Pancreas (tissue), 10 donors: ENCODE measurements at regions not wholly inside any gene's neighbourhood (a gene's known extent, or its start where the extent isn't known, plus 50 kb on each side); places are given as distances from the start of the nearest gene placed in this dataset.

Experiments used
- ATAC-seq, 4 donors: fragments of 200-7000 bp; cut with Tn5 transposase; one replicate each; pipeline versions ENCODE4 v1.8.0 to v1.9.1; 2020; ENCODE audit warnings: mild to moderate bottlenecking in 4 of 4, moderate library complexity in 4 of 4
- DNase-seq, 6 donors: peaks; one replicate each; pipeline ENCODE4 v3.0.0-alpha.2; 2020
- FAIRE-seq: peaks from 2 replicates; lab custom pipeline; 2012; peaks lifted over from hg19 to GRCh38; lab: Jason Lieb, UNC
- H3K27ac ChIP-seq, 4 donors: fragments of 200-600 bp; sonication (generic); 1 replicate in 3 of 4; 2 replicates in 1 of 4; pipeline versions ENCODE4 v1.5.0 to v1.8.0; 2020
- H3K27me3 ChIP-seq, 4 donors: fragments of 200-600 bp; one replicate each; pipeline ENCODE4 v1.8.0; 2021
- H3K36me3 ChIP-seq, 3 donors: fragments of 200-600 bp; sonication (generic) in 1 of 3; one replicate each; pipeline versions ENCODE4 v1.5.0 to v1.8.0; 2020 to 2021
- H3K4me1 ChIP-seq, 3 donors: fragments of 200-600 bp; one replicate each; pipeline ENCODE4 v1.8.0; 2021
- H3K4me3 ChIP-seq, 4 donors: fragments of 200-600 bp; sonication (generic) in 2 of 4; one replicate each; pipeline versions ENCODE4 v1.5.0 to v1.8.0; 2020 to 2021
- H3K9me3 ChIP-seq, 4 donors: fragments of 200-600 bp; one replicate each; pipeline ENCODE4 v1.8.0; 2021
- WGBS, 2 donors: extraction: QIAGEN DNeasy Blood & Tissue Kit; methylation state at CpG; one replicate each; pipeline ENCODE4 v1.1.7; 2013; 5-methylcytosine and 5-hydroxymethylcytosine counted together
- intact Hi-C, 3 donors: fragments of 100-400 bp; cut with DNase I; formaldehyde crosslinking; loops; one replicate each; pipeline versions ENCODE4 v1.11.1 to v1.14.2; 2022
- TF ChIP-seq, protein P1 (sequence below), 4 donors: fragments of 200-600 bp; sonication (generic) in 3 of 4; IDR thresholded peaks; one replicate each; pipeline versions ENCODE4 v1.5.0 to v1.8.0; 2021; ENCODE audit warnings: antibody characterized with exemption in 4 of 4
- donor health status: healthy with polysubstance abuse.
- donor health status: DM: no; HTN: no; CAD: no; lungs with moderate emphysema.
- donor health status: DM: no; HTN: no; CAD: no.
- donor health status: control.
- donor health status: control.
- donor health status: Bipolar disorder and iron deficiency.
- donor health status: DM: yes; HTN: yes; CAD: no.
- donor health status: DM: no; HTN: no; CAD: no.
- donor health status: DM: no; HTN: no; CAD: no.
- donor health status: DM: yes; HTN: yes; CAD: no.

DNA sequence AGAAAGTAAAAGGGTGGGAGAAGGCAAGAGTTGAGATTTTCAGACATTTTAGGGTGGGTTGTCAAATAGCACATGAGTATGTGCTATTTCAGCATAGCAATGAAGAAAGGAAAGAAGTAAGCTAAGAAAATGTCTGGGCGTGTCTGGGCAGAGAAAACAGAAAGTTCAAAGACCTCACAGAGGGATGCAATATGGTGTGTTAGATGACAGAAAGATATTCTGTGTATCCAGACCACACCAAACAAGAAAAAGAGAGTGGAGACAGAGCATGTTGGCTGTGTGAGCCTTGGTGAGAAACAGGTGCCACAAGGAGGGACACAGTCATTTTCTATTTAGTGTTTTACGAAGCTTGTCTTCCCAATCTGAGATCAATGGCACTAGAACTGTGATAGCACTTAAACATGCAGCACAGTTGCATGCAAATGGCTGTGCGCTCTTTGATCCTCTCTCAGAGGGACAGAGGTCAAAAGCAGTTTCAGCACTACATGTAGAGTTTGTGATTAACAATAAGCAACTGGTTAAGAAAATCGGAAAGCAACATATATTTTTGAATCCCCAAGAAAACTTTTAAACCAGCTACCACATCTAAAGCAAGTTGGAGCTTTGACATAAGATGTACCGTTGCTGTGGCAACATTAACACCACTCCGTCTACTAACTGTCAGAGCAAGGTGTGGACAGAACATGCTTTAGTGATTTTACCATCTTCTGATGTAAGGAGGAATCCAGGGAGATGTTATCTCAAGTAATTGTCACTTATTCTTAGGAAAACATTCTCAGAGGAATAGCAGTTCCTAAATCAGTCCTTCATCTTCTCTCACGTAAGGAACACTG lies 515.5 kb upstream of the NOX3 start:
- Histone ChIP-seq H3K36me3 (no peaks in the 10 kb centered on the region), H3K27me3 (no peaks in the 10 kb centered on the region), H3K9me3 (no peaks in the 10 kb centered on the region), H3K4me1 (no peaks in the 10 kb centered on the region), H3K27ac (no peak overlapping the region), H3K4me3 (no peak overlapping the region)
- TF ChIP-seq, protein P1, sequence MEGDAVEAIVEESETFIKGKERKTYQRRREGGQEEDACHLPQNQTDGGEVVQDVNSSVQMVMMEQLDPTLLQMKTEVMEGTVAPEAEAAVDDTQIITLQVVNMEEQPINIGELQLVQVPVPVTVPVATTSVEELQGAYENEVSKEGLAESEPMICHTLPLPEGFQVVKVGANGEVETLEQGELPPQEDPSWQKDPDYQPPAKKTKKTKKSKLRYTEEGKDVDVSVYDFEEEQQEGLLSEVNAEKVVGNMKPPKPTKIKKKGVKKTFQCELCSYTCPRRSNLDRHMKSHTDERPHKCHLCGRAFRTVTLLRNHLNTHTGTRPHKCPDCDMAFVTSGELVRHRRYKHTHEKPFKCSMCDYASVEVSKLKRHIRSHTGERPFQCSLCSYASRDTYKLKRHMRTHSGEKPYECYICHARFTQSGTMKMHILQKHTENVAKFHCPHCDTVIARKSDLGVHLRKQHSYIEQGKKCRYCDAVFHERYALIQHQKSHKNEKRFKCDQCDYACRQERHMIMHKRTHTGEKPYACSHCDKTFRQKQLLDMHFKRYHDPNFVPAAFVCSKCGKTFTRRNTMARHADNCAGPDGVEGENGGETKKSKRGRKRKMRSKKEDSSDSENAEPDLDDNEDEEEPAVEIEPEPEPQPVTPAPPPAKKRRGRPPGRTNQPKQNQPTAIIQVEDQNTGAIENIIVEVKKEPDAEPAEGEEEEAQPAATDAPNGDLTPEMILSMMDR (IDR thresholded peaks at IDR 0.05) = no peak
- DNase-seq (no peak), FAIRE-seq (no peak), ATAC-seq (no peak)
- 51 to 66% methylated on average over 7 of the region's 7 CpGs for WGBS, 2 donors
- intact Hi-C loops = no loop called here

DNA sequence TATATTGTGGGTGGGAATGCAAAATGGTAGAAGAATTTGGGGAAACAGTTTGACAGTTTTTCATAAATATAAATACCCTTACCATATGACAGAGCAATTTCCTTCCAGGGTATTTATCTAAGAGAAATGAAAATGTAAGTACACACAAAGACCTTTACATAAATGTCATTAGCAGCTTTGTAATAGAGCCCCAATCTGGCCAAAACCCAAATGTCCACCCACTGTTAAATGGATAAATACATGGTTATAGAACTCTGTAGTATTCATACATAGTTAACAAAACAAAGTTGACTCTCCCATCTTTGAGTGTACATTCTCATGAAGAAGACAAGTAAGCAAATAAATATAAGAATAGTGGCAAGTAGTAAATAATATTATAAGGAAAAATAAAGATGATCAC lies 514.8 kb upstream of the NOX3 start:
- ATAC-seq (no peak), FAIRE-seq (no peak), DNase-seq (no peak)
- no peaks in the 10 kb centered on the region for H3K9me3 ChIP-seq
- no peaks in the 10 kb centered on the region for H3K36me3 ChIP-seq
- no peaks in the 10 kb centered on the region for H3K27me3 ChIP-seq
- no peak overlapping the region for H3K27ac ChIP-seq
- H3K4me1 ChIP-seq = no peaks in the 10 kb centered on the region
- intact Hi-C loops = no loop called here
- no peak overlapping the region for H3K4me3 ChIP-seq
- TF ChIP-seq, protein P1 (IDR thresholded peaks at IDR 0.05) = no peak

DNA sequence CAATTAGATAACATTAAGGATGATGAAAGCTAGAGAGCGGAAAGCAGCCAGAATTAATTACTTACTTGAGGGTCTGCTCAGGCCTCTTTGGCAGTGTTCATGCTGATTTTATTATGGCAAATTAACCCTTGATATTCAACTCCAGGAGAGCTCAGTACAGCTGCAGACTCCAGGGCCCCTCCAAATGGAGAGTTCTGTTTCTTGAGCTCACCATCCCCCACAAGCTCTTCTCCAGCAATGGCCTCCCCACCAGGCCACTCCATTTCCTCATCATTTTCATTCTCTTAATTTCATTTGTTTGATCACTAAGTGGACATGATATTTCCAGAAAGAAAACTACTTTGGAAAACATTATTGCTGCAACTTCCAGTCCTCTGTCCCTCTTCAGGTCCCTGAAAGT lies 513.3 kb upstream of the NOX3 start:
- ATAC-seq = no peak
- Histone ChIP-seq H3K27ac (no peak overlapping the region), H3K4me3 (no peak overlapping the region), H3K4me1 (no peaks in the 10 kb centered on the region), H3K9me3 (no peaks in the 10 kb centered on the region), H3K36me3 (no peaks in the 10 kb centered on the region), H3K27me3 (no peaks in the 10 kb centered on the region)
- no peak for DNase-seq
- intact Hi-C loops = no loop called here
- 92% methylated on average over 1 of the region's 1 CpG for WGBS, 2 donors
- FAIRE-seq = no peak
- TF ChIP-seq, protein P1 (IDR thresholded peaks at IDR 0.05) = no peak

DNA sequence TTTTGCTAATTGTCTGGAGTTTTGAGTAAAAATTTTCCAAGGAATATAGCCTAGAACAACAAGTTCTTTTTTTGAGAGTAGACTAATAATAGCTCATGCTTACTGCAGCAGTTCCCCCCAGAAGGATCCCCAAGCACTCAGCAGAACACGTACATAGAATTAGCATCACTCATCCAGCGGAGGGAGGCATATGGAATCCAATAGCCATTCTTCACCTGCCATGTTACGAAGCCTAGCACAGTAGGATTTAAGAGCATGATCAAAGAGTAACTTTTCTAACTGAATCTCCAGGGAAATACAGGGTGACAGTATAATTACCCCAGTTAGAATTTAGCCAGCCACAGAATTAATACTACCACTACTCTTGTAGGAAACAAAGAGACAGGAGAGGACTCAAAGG lies 511.7 kb upstream of the NOX3 start:
- Histone ChIP-seq H3K27me3 (no peaks in the 10 kb centered on the region), H3K27ac (no peak overlapping the region), H3K4me1 (no peaks in the 10 kb centered on the region), H3K4me3 (no peak overlapping the region), H3K9me3 (no peaks in the 10 kb centered on the region), H3K36me3 (no peaks in the 10 kb centered on the region)
- intact Hi-C loops = no loop called here
- 68 to 81% methylated on average over 3 of the region's 3 CpGs for WGBS, 2 donors
- DNase-seq = no peak
- TF ChIP-seq, protein P1 (IDR thresholded peaks at IDR 0.05) = no peak
- no peak for FAIRE-seq
- ATAC-seq = no peak

DNA sequence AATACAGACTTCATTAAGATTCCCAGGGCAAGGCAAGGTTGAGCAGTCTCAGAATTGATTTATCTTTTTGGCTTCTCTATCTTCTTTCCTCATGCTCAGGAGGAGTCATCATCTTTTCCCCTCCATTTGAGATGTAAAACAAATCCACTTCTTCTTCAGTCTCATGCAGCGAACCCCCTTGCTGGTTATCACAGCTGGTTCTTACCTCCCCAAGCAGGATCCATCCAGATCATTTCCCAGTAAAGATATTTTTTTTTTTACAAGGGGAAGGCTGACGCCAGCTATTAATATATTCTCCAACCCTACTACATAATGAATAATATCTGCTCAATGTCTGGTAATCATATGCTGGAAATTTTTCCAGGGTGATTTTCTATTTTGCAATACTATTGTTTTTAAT lies 508.9 kb upstream of the NOX3 start:
- H3K36me3 ChIP-seq = no peaks in the 10 kb centered on the region
- no peaks in the 10 kb centered on the region for H3K9me3 ChIP-seq
- TF ChIP-seq, protein P1 (IDR thresholded peaks at IDR 0.05) = no peak
- H3K4me3 ChIP-seq = no peak overlapping the region
- FAIRE-seq (no peak), ATAC-seq (no peak), DNase-seq (no peak)
- no peaks in the 10 kb centered on the region for H3K27me3 ChIP-seq
- no peaks in the 10 kb centered on the region for H3K4me1 ChIP-seq
- H3K27ac ChIP-seq = no peak overlapping the region
- WGBS, 2 donors = 59 to 71% methylated on average over 2 of the region's 2 CpGs
- intact Hi-C loops = no loop called here
